ENCODE measurements at regions not wholly inside any gene's neighbourhood (a gene's known extent, or its start where the extent isn't known, plus 50 kb on each side); places are given as distances from the start of the nearest gene placed in this dataset.

GRCh38 chr6:92024110-92024509, 1395.2 kb downstream of the EPHA7 start:
- no peaks in the 10 kb centered on the region for H3K9me2 ChIP-seq (ENCODE audit: insufficient read depth, low read length)
- no peaks in the 10 kb centered on the region for H4K20me1 ChIP-seq (ENCODE audit: insufficient read depth)
- H3F3A ChIP-seq (ENCODE audit: insufficient read depth, low read length, poor library complexity, severe bottlenecking): no peaks in the 10 kb centered on the region
- H3K4me2 ChIP-seq (ENCODE audit: low read length): no peak overlapping the region
- H3K79me2 ChIP-seq (replicated peaks; ENCODE audit: insufficient read depth, low read length): no peaks in the 10 kb centered on the region
- no peak overlapping the region for H3K27ac ChIP-seq (ENCODE audit: low read length)
- H2AFZ ChIP-seq (ENCODE audit: low read depth, low read length): no peak overlapping the region
- no peak overlapping the region for H3K4me3 ChIP-seq (ENCODE audit: low read length)
- TF ChIP-seq MXI1 (conservative IDR thresholded peaks at IDR 0.05; ENCODE audit: poor library complexity, severe bottlenecking) (no peak), SMC3 (conservative IDR thresholded peaks at IDR 0.05; ENCODE audit: poor library complexity) (no peak), REST (IDR thresholded peaks at IDR 0.05; ENCODE audit: borderline replicate concordance) (no peak), EZH2 (IDR thresholded peaks at IDR 0.05; ENCODE audit: borderline replicate concordance, insufficient read depth, low read length, poor library complexity, severe bottlenecking) (no peak), TAF1 (IDR thresholded peaks at IDR 0.05; ENCODE audit: low read depth) (no peak), CTCF (IDR thresholded peaks at IDR 0.05; ENCODE audit: poor library complexity, severe bottlenecking) (no peak), EP300 (conservative IDR thresholded peaks at IDR 0.05; ENCODE audit: poor library complexity, severe bottlenecking) (no peak), POLR2AphosphoS5 (IDR thresholded peaks at IDR 0.05) (no peak), RAD21 (conservative IDR thresholded peaks at IDR 0.05) (no peak)
- no peaks in the 10 kb centered on the region for H3K36me3 ChIP-seq (ENCODE audit: insufficient read depth, low read length)
- no peak overlapping the region for H3K9ac ChIP-seq (ENCODE audit: low read length)
- no peaks in the 10 kb centered on the region for H3K9me3 ChIP-seq (ENCODE audit: low read length)
- no peaks in the 10 kb centered on the region for H3K27me3 ChIP-seq (ENCODE audit: insufficient read depth, low read depth, low read length)

- no peaks in the 10 kb centered on the region for H3K79me2 ChIP-seq (replicated peaks; ENCODE audit: insufficient read depth, low read length)
- no peaks in the 10 kb centered on the region for H3K27me3 ChIP-seq (ENCODE audit: insufficient read depth, low read depth, low read length)
- H4K20me1 ChIP-seq (ENCODE audit: insufficient read depth): no peaks in the 10 kb centered on the region
- no peak overlapping the region for H2AFZ ChIP-seq (ENCODE audit: low read depth, low read length)
- no peaks in the 10 kb centered on the region for H3K36me3 ChIP-seq (ENCODE audit: insufficient read depth, low read length)
- no peaks in the 10 kb centered on the region for H3K9me3 ChIP-seq (ENCODE audit: low read length)
- no peaks in the 10 kb centered on the region for H3K9me2 ChIP-seq (ENCODE audit: insufficient read depth, low read length)
- no peak overlapping the region for H3K4me3 ChIP-seq (ENCODE audit: low read length)
- H3F3A ChIP-seq (ENCODE audit: insufficient read depth, low read length, poor library complexity, severe bottlenecking): no peaks in the 10 kb centered on the region
- TF ChIP-seq RAD21 (conservative IDR thresholded peaks at IDR 0.05) (no peak), CTCF (IDR thresholded peaks at IDR 0.05; ENCODE audit: poor library complexity, severe bottlenecking) (no peak), MXI1 (conservative IDR thresholded peaks at IDR 0.05; ENCODE audit: poor library complexity, severe bottlenecking) (no peak), REST (IDR thresholded peaks at IDR 0.05; ENCODE audit: borderline replicate concordance) (no peak), POLR2AphosphoS5 (IDR thresholded peaks at IDR 0.05) (no peak), SMC3 (conservative IDR thresholded peaks at IDR 0.05; ENCODE audit: poor library complexity) (no peak), EP300 (conservative IDR thresholded peaks at IDR 0.05; ENCODE audit: poor library complexity, severe bottlenecking) (no peak), EZH2 (IDR thresholded peaks at IDR 0.05; ENCODE audit: borderline replicate concordance, insufficient read depth, low read length, poor library complexity, severe bottlenecking) (no peak), TAF1 (IDR thresholded peaks at IDR 0.05; ENCODE audit: low read depth) (no peak)
- H3K9ac ChIP-seq (ENCODE audit: low read length): no peak overlapping the region
- no peak overlapping the region for H3K4me2 ChIP-seq (ENCODE audit: low read length)
- no peak overlapping the region for H3K27ac ChIP-seq (ENCODE audit: low read length)
Observed at GRCh38 chr6:92023410-92023966, 1395.9 kb downstream of the EPHA7 start.
